ENCODE measurements at regions not wholly inside any gene's neighbourhood (a gene's known extent, or its start where the extent isn't known, plus 50 kb on each side); places are given as distances from the start of the nearest gene placed in this dataset.
"Not testable (repeated sequence)": the region's sequence is repeated elsewhere in the genome, so short reads cannot be mapped to it uniquely, and the experiment has no call there.

GRCh38 chr6:169921853-169922824 lies 170.7 kb downstream of the ERMARD start:
- CTCF ChIA-PET = no interaction called here
- Mint-ChIP-seq H3K36me3 (peaks cover 2% of the 10 kb centered on the region), H3K27ac (no peak overlapping the region), H3K9me3 (peaks cover 16% of the 10 kb centered on the region), H3K27me3 (no peaks in the 10 kb centered on the region), H3K4me1 (no peaks in the 10 kb centered on the region), H3K4me3 (no peak overlapping the region)
- no peak for DNase-seq

GRCh38 chr6:169921217-169921616 lies 169.8 kb downstream of the ERMARD start:
- Mint-ChIP-seq H3K9me3 (peaks cover 19% of the 10 kb centered on the region), H3K27ac (no peak overlapping the region), H3K4me1 (no peaks in the 10 kb centered on the region), H3K27me3 (no peaks in the 10 kb centered on the region), H3K36me3 (peaks cover 2% of the 10 kb centered on the region), H3K4me3 (no peak overlapping the region)
- CTCF ChIA-PET = no interaction called here
- no peak for DNase-seq

GRCh38 chr6:169920359-169921020 lies 169.1 kb downstream of the ERMARD start:
- CTCF ChIA-PET = no interaction called here

GRCh38 chr6:169918954-169919549 lies 167.6 kb downstream of the ERMARD start:
- H3K27ac Mint-ChIP-seq = peak overlapping the region; percentile 37
- H3K36me3 Mint-ChIP-seq = peaks cover 2% of the 10 kb centered on the region
- peaks cover 3% of the 10 kb centered on the region for H3K27me3 Mint-ChIP-seq
- CTCF ChIA-PET = no interaction called here
- no peak for DNase-seq
- H3K4me1 Mint-ChIP-seq = no peaks in the 10 kb centered on the region
- no peak overlapping the region for H3K4me3 Mint-ChIP-seq
- H3K9me3 Mint-ChIP-seq = peaks cover 19% of the 10 kb centered on the region

More at GRCh38 chr6:169920359-169921020, 169.1 kb downstream of the ERMARD start:
- no peak overlapping the region for H3K27ac Mint-ChIP-seq
- H3K9me3 Mint-ChIP-seq = peaks cover 19% of the 10 kb centered on the region
- DNase-seq = no peak
- H3K4me1 Mint-ChIP-seq = no peaks in the 10 kb centered on the region
- H3K4me3 Mint-ChIP-seq = no peak overlapping the region
- H3K36me3 Mint-ChIP-seq = peaks cover 2% of the 10 kb centered on the region
- no peaks in the 10 kb centered on the region for H3K27me3 Mint-ChIP-seq

- Mint-ChIP-seq H3K4me1 (peaks cover 4% of the 10 kb centered on the region), H3K4me3 (no peak overlapping the region), H3K27me3 (peaks cover 3% of the 10 kb centered on the region), H3K36me3 (peaks cover 2% of the 10 kb centered on the region), H3K9me3 (peaks cover 19% of the 10 kb centered on the region), H3K27ac (peak overlapping the region; percentile 37)
- DNase-seq = no peak
- CTCF ChIA-PET = no interaction called here
These were observed 167.0 kb downstream of the ERMARD start for GRCh38 chr6:169918239-169918953.

GRCh38 chr6:169917153-169917552 lies 165.7 kb downstream of the ERMARD start:
- DNase-seq = no peak
- Mint-ChIP-seq H3K4me3 (no peak overlapping the region), H3K9me3 (peaks cover 19% of the 10 kb centered on the region), H3K36me3 (peaks cover 2% of the 10 kb centered on the region), H3K4me1 (peaks cover 10% of the 10 kb centered on the region), H3K27me3 (peaks cover 3% of the 10 kb centered on the region), H3K27ac (no peak overlapping the region)
- CTCF ChIA-PET = no interaction called here

GRCh38 chr6:169915769-169916550 lies 164.5 kb downstream of the ERMARD start:
- DNase-seq = no peak
- Mint-ChIP-seq H3K27ac (no peak overlapping the region), H3K36me3 (peaks cover 2% of the 10 kb centered on the region)

GRCh38 chr6:169913745-169914144 lies 162.3 kb downstream of the ERMARD start:
- H3K27ac Mint-ChIP-seq = not testable (repeated sequence)

More at GRCh38 chr6:169915769-169916550, 164.5 kb downstream of the ERMARD start:
- H3K4me3 Mint-ChIP-seq = no peak overlapping the region
- peaks cover 19% of the 10 kb centered on the region for H3K9me3 Mint-ChIP-seq
- H3K4me1 Mint-ChIP-seq = peaks cover 10% of the 10 kb centered on the region
- CTCF ChIA-PET = no interaction called here
- H3K27me3 Mint-ChIP-seq = peaks cover 3% of the 10 kb centered on the region

GRCh38 chr6:169913096-169913638 lies 161.7 kb downstream of the ERMARD start:
- Mint-ChIP-seq H3K4me3 (no peak overlapping the region), H3K9me3 (peaks cover 9% of the 10 kb centered on the region), H3K27me3 (peaks cover 5% of the 10 kb centered on the region), H3K36me3 (no peaks in the 10 kb centered on the region), H3K27ac (no peak overlapping the region), H3K4me1 (peaks cover 10% of the 10 kb centered on the region)
- CTCF ChIA-PET = no interaction called here
- DNase-seq = no peak

More at GRCh38 chr6:169913745-169914144, 162.3 kb downstream of the ERMARD start:
- H3K4me1 Mint-ChIP-seq, H3K27me3 Mint-ChIP-seq, H3K4me3 Mint-ChIP-seq, H3K36me3 Mint-ChIP-seq, DNase-seq, CTCF ChIA-PET: not testable (repeated sequence)
- H3K9me3 Mint-ChIP-seq = peaks cover 14% of the 10 kb centered on the region

GRCh38 chr6:169912266-169913095 lies 161.1 kb downstream of the ERMARD start:
- Mint-ChIP-seq H3K27me3 (peaks cover 10% of the 10 kb centered on the region), H3K27ac (no peak overlapping the region), H3K36me3 (no peaks in the 10 kb centered on the region), H3K4me3 (no peak overlapping the region), H3K4me1 (peaks cover 10% of the 10 kb centered on the region), H3K9me3 (peaks cover 6% of the 10 kb centered on the region)
- no peak for DNase-seq
- CTCF ChIA-PET = no interaction called here

- CTCF ChIA-PET = no interaction called here
- no peak for DNase-seq
- H3K27me3 Mint-ChIP-seq = peaks cover 13% of the 10 kb centered on the region
- no peak overlapping the region for H3K27ac Mint-ChIP-seq
- H3K4me3 Mint-ChIP-seq = no peak overlapping the region
- H3K9me3 Mint-ChIP-seq = no peaks in the 10 kb centered on the region
- peaks cover 10% of the 10 kb centered on the region for H3K4me1 Mint-ChIP-seq
- H3K36me3 Mint-ChIP-seq = no peaks in the 10 kb centered on the region
These were observed 160.1 kb downstream of the ERMARD start for GRCh38 chr6:169911264-169912263.

GRCh38 chr6:169909113-169909512 lies 157.7 kb downstream of the ERMARD start:
- no peak for DNase-seq
- H3K4me3 Mint-ChIP-seq = no peak overlapping the region
- CTCF ChIA-PET = no interaction called here
- no peak overlapping the region for H3K27ac Mint-ChIP-seq
- H3K27me3 Mint-ChIP-seq = peaks cover 9% of the 10 kb centered on the region
- H3K9me3 Mint-ChIP-seq = no peaks in the 10 kb centered on the region
- no peaks in the 10 kb centered on the region for H3K36me3 Mint-ChIP-seq
- peaks cover 10% of the 10 kb centered on the region for H3K4me1 Mint-ChIP-seq
